HCT116 (cell line): ENCODE measurements at regions not wholly inside any gene's neighbourhood (a gene's known extent, or its start where the extent isn't known, plus 50 kb on each side); places are given as distances from the start of the nearest gene placed in this dataset.

Experiments used
- EGR1 ChIP-seq: IDR thresholded peaks from 2 replicates; pipeline ENCODE4 v1.6.1; 2012; ENCODE audit warnings: low read depth
- POLR2AphosphoS5 ChIP-seq: IDR thresholded peaks from 2 replicates; pipeline ENCODE4 v1.6.1; 2011; ENCODE audit warnings: mild to moderate bottlenecking, low read depth, low read length, moderate library complexity
- RAD21 ChIP-seq: IDR thresholded peaks from 2 replicates; pipeline ENCODE4 v1.6.1; 2012; ENCODE audit warnings: low read depth, mild to moderate bottlenecking
- YY1 ChIP-seq: IDR thresholded peaks from 2 replicates; pipeline ENCODE4 v1.6.1; 2011; ENCODE audit warnings: low read length, low read depth, moderate library complexity, mild to moderate bottlenecking; ENCODE audit not compliant: insufficient replicate concordance; ENCODE audit errors: extremely low read depth
- TF ChIP-seq, protein P1 (sequence below): IDR thresholded peaks from 2 replicates; pipeline ENCODE4 v1.6.1; 2012
- TF ChIP-seq, protein P2 (sequence below), 3 experiments: fragments of 200-600 bp in 1 of 3; sonication (generic) in 1 of 3; IDR thresholded peaks in 2 of 3; conservative IDR thresholded peaks in 1 of 3; 2 replicates each; pipeline ENCODE4 v1.5.1; 2012 to 2017; ENCODE audit warnings: low read depth in 2 of 3, low read length in 2 of 3, antibody characterized with exemption in 1 of 3, borderline replicate concordance in 1 of 3, control low read depth in 1 of 3, mild to moderate bottlenecking in 1 of 3, mixed read lengths in 1 of 3, mixed run types in 1 of 3, moderate library complexity in 1 of 3; ENCODE audit not compliant: insufficient read depth in 1 of 3

DNA sequence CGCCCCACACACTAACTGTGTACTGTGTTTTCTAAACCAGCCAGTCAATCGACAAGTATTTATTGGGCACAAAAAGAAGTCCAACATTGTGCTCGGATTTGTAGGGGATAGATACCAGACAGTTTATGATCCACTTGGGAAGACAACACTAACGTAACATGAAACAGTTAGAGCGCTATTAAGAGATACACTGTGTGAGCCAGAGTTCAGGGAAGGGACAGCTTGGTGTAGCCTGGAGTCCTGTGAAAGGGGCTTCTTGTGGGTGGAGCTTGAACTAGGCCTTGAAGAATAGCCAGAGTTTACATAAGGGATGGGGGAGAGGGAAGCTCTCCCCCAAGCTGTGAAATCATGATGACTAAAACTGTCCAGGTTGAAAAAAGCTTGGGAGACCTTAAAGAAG lies 176.4 kb upstream of the TCF4 start:
- TF ChIP-seq, protein P1, sequence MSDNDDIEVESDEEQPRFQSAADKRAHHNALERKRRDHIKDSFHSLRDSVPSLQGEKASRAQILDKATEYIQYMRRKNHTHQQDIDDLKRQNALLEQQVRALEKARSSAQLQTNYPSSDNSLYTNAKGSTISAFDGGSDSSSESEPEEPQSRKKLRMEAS = no peak
- TF ChIP-seq YY1 (no peak), EGR1 (no peak), RAD21 (no peak), POLR2AphosphoS5 (no peak)
- TF ChIP-seq, protein P2, sequence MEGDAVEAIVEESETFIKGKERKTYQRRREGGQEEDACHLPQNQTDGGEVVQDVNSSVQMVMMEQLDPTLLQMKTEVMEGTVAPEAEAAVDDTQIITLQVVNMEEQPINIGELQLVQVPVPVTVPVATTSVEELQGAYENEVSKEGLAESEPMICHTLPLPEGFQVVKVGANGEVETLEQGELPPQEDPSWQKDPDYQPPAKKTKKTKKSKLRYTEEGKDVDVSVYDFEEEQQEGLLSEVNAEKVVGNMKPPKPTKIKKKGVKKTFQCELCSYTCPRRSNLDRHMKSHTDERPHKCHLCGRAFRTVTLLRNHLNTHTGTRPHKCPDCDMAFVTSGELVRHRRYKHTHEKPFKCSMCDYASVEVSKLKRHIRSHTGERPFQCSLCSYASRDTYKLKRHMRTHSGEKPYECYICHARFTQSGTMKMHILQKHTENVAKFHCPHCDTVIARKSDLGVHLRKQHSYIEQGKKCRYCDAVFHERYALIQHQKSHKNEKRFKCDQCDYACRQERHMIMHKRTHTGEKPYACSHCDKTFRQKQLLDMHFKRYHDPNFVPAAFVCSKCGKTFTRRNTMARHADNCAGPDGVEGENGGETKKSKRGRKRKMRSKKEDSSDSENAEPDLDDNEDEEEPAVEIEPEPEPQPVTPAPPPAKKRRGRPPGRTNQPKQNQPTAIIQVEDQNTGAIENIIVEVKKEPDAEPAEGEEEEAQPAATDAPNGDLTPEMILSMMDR (IDR thresholded peaks at IDR 0.05 in 2 of 3, conservative IDR thresholded peaks at IDR 0.05 in 1 of 3; ENCODE audit: borderline replicate concordance in 1 of 3, insufficient read depth in 1 of 3, low read depth in 2 of 3, low read length in 2 of 3) = no peak
